RWPE2 (cell line): ENCODE measurements at regions not wholly inside any gene's neighbourhood (a gene's known extent, or its start where the extent isn't known, plus 50 kb on each side); places are given as distances from the start of the nearest gene placed in this dataset.

Experiments
- ATAC-seq: fragments of 200-7000 bp; cut with Tn5 transposase; 3 replicates; pipeline ENCODE4 v1.9.1; 2021; ENCODE audit warnings: low read depth
- DNase-seq: peaks from one replicate; pipeline ENCODE4 v3.0.0-alpha.2; 2020; ENCODE audit warnings: low spot score
- H3K27ac ChIP-seq: fragments of 450-650 bp; 2 replicates; pipeline ENCODE4 v1.5.1; 2017; ENCODE audit warnings: mild to moderate bottlenecking; ENCODE audit not compliant: poor library complexity, severe bottlenecking
- H3K27me3 ChIP-seq: fragments of 250-450 bp; sonication (Bioruptor Pico); 2 replicates; pipeline ENCODE4 v1.5.1; 2021; ENCODE audit warnings: mild to moderate bottlenecking, moderate library complexity; ENCODE audit not compliant: insufficient read depth, poor library complexity, severe bottlenecking
- H3K36me3 ChIP-seq: fragments of 250-450 bp; sonication (Bioruptor Pico); 2 replicates; pipeline ENCODE4 v1.5.1; 2020; ENCODE audit warnings: low read depth, mild to moderate bottlenecking, moderate library complexity
- H3K4me1 ChIP-seq: fragments of 250-450 bp; sonication (Bioruptor Pico); 2 replicates; pipeline ENCODE4 v1.5.1; 2021; ENCODE audit warnings: mild to moderate bottlenecking, moderate library complexity; ENCODE audit not compliant: insufficient read depth, poor library complexity, severe bottlenecking
- H3K4me3 ChIP-seq: fragments of 250-450 bp; sonication (Bioruptor Pico); 2 replicates; pipeline ENCODE4 v1.5.1; 2021; ENCODE audit warnings: mild to moderate bottlenecking, moderate library complexity; ENCODE audit not compliant: severe bottlenecking
- H3K9me3 ChIP-seq: fragments of 250-450 bp; sonication (Bioruptor Pico); 2 replicates; pipeline ENCODE4 v1.5.1; 2021; ENCODE audit warnings: mild to moderate bottlenecking, moderate library complexity; ENCODE audit not compliant: severe bottlenecking
- TF ChIP-seq, protein P1 (sequence below): fragments of 450-650 bp; IDR thresholded peaks from one replicate; pipeline ENCODE4 v1.5.1; 2017; ENCODE audit warnings: mild to moderate bottlenecking, moderate library complexity; ENCODE audit not compliant: poor library complexity, severe bottlenecking

GRCh38 chr18:78816114-78816513 lies 163.5 kb upstream of the SALL3 start:
- DNase-seq: no peak
- no peaks in the 10 kb centered on the region for H3K9me3 ChIP-seq
- no peak for ATAC-seq
- TF ChIP-seq, protein P1, sequence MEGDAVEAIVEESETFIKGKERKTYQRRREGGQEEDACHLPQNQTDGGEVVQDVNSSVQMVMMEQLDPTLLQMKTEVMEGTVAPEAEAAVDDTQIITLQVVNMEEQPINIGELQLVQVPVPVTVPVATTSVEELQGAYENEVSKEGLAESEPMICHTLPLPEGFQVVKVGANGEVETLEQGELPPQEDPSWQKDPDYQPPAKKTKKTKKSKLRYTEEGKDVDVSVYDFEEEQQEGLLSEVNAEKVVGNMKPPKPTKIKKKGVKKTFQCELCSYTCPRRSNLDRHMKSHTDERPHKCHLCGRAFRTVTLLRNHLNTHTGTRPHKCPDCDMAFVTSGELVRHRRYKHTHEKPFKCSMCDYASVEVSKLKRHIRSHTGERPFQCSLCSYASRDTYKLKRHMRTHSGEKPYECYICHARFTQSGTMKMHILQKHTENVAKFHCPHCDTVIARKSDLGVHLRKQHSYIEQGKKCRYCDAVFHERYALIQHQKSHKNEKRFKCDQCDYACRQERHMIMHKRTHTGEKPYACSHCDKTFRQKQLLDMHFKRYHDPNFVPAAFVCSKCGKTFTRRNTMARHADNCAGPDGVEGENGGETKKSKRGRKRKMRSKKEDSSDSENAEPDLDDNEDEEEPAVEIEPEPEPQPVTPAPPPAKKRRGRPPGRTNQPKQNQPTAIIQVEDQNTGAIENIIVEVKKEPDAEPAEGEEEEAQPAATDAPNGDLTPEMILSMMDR: no peak
- H3K36me3 ChIP-seq: no peaks in the 10 kb centered on the region
- no peaks in the 10 kb centered on the region for H3K27me3 ChIP-seq
- H3K4me3 ChIP-seq: no peak overlapping the region
- no peaks in the 10 kb centered on the region for H3K4me1 ChIP-seq
- no peak overlapping the region for H3K27ac ChIP-seq

DNA sequence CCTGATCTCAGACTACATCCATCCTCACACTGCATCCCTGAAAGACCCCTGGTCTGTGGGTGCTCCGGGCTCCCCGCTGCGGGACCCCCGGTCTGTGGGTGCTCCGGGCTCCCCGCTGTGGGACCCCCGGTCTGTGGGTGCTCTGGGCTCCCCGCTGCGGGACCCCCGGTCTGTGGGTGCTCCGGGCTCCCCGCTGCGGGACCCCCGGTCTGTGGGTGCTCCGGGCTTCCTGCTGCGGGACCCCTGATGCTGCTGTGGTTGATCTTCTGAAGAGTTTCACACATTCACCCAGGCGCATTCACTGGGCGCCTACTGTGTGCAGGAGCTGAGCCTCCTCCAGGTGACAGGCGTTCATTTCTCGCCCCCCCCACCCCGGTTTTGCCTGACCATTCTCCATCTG lies 162.7 kb upstream of the SALL3 start:
- TF ChIP-seq, protein P1: no peak
- H3K27me3 ChIP-seq: peaks cover 3% of the 10 kb centered on the region
- no peak overlapping the region for H3K27ac ChIP-seq
- H3K4me3 ChIP-seq: no peak overlapping the region
- no peaks in the 10 kb centered on the region for H3K36me3 ChIP-seq
- H3K4me1 ChIP-seq: no peaks in the 10 kb centered on the region
- H3K9me3 ChIP-seq: no peaks in the 10 kb centered on the region
- ATAC-seq (no peak), DNase-seq (no peak)

GRCh38 chr18:78818495-78818894 lies 161.1 kb upstream of the SALL3 start:
- no peak for DNase-seq
- ATAC-seq: no peak
- peaks cover 7% of the 10 kb centered on the region for H3K27me3 ChIP-seq
- H3K36me3 ChIP-seq: no peaks in the 10 kb centered on the region
- H3K27ac ChIP-seq: no peak overlapping the region
- H3K9me3 ChIP-seq: no peaks in the 10 kb centered on the region
- TF ChIP-seq, protein P1: no peak
- no peaks in the 10 kb centered on the region for H3K4me1 ChIP-seq
- no peak overlapping the region for H3K4me3 ChIP-seq

GRCh38 chr18:78818961-78819360 lies 160.7 kb upstream of the SALL3 start:
- TF ChIP-seq, protein P1: no peak
- no peak for DNase-seq
- Histone ChIP-seq H3K4me3 (no peak overlapping the region), H3K36me3 (no peaks in the 10 kb centered on the region), H3K27ac (no peak overlapping the region), H3K9me3 (no peaks in the 10 kb centered on the region), H3K27me3 (peaks cover 7% of the 10 kb centered on the region), H3K4me1 (no peaks in the 10 kb centered on the region)
- ATAC-seq: no peak

DNA sequence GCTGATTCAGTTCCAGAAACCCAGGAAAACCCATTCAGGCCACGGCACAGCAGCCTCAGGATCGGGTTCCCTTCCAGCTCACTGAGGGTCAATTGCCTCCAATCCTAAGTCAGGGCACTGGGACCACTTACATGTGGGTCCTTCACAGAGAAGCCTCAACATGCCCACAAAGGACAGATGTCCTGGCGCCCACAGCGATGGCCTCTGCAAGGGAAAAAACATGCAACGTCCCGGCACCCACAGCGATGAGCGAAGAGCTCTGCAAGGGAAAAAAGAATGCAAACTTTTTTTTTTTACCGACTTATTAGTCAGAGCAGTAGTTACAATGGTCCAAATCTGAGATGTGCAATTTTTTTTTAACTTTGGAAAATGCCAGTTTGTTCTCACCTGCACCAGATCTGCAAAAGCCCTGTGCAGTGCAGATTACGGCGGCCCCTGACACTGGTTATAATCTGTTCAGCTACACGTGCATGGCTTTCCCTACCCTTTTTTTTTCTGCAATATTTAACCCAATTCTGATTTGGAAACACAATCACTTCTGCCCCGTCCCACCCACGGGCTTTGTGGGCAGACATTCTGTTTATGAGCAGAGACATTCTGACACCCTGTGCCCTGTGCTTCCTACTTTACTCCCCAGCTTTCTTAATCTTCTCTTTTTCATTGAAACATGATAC lies 159.3 kb upstream of the SALL3 start:
- H3K4me3 ChIP-seq: no peak overlapping the region
- DNase-seq: no peak
- no peaks in the 10 kb centered on the region for H3K9me3 ChIP-seq
- H3K4me1 ChIP-seq: no peaks in the 10 kb centered on the region
- peaks cover 7% of the 10 kb centered on the region for H3K27me3 ChIP-seq
- TF ChIP-seq, protein P1: no peak
- no peaks in the 10 kb centered on the region for H3K36me3 ChIP-seq
- no peak for ATAC-seq
- H3K27ac ChIP-seq: no peak overlapping the region
